HG02623 (cell line): ENCODE measurements at regions not wholly inside any gene's neighbourhood (a gene's known extent, or its start where the extent isn't known, plus 50 kb on each side); places are given as distances from the start of the nearest gene placed in this dataset.
"Not testable (repeated sequence)": the region's sequence is repeated elsewhere in the genome, so short reads cannot be mapped to it uniquely, and the experiment has no call there.

Experiments used
- ATAC-seq: cut with Tn5 transposase; IDR thresholded peaks from one replicate; pipeline ENCODE4 v1.9.1; 2021; ENCODE audit warnings: moderate library complexity; ENCODE audit not compliant: unreplicated experiment

GRCh38 chr6:21874372-21874771, 280.8 kb downstream of the SOX4 start:
- no peak for ATAC-seq

- ATAC-seq = not testable (repeated sequence)
These were observed 283.5 kb downstream of the SOX4 start for GRCh38 chr6:21877037-21877436.

- ATAC-seq = not testable (repeated sequence)
These were observed 286.7 kb downstream of the SOX4 start for GRCh38 chr6:21880249-21880648.

DNA sequence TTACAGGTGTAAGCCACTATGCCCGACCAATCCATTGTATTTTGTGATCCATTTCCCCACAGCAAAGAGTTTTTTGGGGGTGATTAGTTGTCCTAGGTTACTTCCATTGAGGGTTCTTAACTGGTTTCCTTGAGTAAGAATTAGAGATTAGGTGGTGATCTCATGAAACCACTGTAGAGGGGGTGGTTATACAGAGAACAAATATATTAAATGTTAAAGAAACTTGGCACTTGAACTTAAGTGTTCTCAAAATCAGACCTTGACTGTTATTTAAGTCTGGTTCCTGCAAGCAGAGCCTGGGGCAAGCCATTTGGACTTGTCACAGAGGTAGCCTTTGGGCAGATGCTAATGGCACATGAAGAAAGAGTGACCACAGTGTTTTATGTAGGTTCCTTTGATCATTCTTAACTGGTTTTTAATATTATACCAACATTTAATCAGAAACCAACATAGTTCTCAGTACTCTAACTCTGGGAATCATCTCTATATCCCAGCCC, 288.5 kb downstream of the SOX4 start:
- no peak for ATAC-seq

GRCh38 chr6:21883595-21884328, 290.2 kb downstream of the SOX4 start:
- ATAC-seq = no peak

GRCh38 chr6:21885111-21885510, 291.6 kb downstream of the SOX4 start:
- ATAC-seq = no peak

DNA sequence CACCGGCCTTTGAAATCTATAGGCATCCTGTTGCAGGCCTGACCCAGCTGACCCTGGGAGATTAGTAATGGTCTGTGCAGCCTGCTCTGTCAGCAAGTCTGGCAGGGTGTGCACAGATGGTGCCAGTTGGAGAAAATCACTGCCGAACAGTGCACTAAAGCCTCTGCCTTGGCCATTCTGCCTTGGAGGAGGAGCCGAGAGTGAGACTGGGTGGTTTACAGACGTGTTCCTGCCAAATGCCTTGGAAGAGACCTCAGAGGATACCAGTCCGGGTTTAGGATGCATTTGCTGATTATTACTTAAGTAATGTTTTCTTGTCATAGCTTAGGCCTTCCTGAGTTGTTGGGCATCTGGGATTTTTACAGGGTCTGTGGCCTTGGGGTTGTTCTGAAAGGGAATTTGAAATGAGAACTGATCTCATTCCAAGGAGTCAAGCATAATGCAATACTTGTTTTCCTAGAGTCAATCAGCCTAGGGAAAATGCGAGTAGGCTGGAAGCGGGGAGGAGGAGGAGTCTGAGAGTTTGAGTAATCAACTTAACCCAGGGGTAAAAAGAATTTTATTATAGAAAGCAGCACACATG, 292.1 kb downstream of the SOX4 start:
- no peak for ATAC-seq

DNA sequence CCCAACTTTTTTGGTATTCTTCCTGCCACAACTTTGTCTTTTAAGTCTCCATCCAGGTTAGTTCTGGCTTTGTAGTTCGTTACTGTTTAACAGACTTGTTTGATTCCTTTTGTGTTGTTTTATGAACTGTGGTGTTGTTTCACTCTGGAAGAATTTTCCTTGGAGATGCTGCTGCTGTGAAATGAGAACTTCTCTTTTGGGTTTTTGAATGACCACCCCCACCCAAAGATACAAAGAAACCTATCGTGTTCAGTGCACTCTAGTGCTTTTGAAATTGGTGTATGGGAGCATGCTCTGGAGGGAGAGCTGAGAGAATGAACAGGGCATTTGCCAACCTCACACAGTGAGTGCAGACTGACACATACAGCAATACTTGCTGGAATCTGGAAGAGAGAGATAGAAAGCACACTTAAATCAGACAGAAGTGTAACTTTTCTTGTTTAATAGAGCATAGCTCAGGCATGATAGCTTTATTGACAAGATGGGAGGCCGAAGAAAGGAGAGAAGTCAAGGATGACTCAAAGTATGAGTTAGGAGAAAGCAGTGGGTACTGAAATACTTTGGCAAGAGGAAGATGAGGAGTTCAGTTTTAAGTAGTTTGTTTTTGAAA, 293.1 kb downstream of the SOX4 start:
- ATAC-seq = no peak

- no peak for ATAC-seq
These were observed 294.0 kb downstream of the SOX4 start for GRCh38 chr6:21887231-21888185.

GRCh38 chr6:21891080-21891479, 297.5 kb downstream of the SOX4 start:
- no peak for ATAC-seq

- ATAC-seq = no peak
These were observed 300.2 kb downstream of the SOX4 start for GRCh38 chr6:21893793-21894192.

DNA sequence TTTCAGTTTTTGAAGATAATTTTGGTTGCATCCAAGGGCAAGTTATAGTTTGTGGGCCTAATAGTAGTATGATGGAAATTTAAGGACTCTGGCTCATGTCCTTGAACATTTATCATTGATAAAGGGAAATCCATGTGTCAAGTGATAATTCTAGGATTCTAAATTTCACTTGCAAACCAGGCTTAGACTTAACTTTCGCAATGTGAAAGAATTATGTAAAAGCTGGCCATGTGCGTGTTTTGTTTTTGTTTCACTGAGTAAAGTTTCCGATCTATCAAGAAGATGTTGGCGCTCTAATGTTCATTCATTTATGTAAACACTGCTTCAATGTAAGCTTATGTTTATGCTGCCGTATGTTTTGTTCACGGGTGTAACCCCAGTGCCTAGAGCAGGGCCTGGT, 302.0 kb downstream of the SOX4 start:
- ATAC-seq = no peak

GRCh38 chr6:21898107-21898796, 304.7 kb downstream of the SOX4 start:
- ATAC-seq = no peak

DNA sequence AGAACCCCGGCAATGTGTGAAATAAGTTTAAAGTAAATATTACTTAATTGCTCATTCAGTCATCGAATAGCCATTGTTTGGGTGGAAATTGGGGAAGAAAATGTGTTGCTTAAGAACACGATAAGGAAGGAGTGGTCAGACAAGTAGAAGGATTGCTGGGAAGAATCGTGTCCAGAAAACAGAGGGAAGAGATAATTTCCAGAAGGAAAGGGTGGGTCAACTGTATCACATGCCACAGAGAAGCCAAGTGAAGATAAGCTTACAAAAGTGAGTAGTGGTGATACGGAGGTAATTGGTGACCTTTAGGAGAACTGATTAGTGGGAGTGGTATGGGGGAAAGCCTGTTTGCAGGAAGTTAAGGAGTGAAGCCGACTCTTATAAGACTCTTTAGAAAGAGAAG, 306.2 kb downstream of the SOX4 start:
- ATAC-seq = no peak

DNA sequence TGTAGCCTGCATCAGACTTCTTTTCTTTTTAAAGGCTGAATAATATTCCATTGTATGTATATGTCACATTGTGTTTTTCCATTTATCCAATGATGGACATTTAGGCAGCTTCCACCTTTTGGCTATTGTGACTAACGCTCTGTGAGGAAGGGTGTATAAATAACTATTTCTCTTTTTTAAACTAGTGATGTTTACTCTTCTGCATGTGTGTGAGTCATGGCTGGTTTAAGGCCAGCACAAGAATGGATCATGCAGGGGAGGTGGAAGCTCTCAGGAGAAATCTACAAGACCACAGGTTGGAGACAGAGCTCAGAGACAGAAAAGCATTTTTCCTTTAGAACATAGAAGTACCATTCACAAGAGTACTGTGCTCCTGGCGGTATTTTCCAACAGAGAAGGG, 307.2 kb downstream of the SOX4 start:
- no peak for ATAC-seq

DNA sequence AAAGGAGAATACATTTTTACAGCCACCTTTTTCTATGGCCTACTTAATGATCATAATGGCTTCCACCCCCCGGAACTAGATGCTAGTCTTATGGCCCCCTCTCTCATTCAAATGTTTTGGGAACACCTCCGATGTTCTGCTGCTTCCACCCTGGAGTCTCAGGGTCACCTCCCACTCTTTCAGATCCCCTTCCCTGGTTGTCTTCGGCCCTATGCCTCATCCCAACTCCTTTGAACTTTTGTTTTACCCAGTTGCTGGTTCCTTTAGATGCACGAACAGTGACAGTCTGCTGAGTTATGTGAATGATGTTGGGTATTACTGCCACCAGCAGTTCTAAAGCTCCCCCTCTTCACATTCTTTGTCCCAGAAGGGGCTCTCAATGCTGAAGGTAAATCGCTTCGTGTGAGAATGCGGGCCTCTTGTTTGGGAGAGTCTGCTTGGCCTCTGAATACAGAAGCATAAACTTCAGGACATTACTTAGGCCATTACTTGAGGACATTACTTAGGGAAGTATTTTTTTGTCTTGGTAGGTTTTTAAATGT, 309.1 kb downstream of the SOX4 start:
- ATAC-seq = no peak

DNA sequence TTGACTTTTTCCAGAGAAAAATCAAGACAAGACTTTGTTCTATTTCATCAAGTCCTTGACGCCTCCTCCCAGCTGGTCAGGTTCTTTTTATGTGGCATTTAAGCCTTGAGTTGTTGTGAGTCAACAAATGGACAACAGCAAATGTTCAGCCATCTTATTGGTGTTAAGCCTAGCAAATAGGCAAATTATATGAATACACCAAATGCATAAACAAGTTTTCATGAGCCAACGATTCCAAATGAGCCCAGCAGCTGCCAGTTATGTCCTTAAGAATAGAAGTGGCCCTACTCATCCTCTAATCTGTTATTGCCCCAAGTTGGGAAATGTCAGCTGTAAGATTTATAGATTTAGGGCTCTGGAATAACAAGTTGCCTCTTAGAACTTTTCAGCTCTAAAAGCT, 312.0 kb downstream of the SOX4 start:
- ATAC-seq = no peak

DNA sequence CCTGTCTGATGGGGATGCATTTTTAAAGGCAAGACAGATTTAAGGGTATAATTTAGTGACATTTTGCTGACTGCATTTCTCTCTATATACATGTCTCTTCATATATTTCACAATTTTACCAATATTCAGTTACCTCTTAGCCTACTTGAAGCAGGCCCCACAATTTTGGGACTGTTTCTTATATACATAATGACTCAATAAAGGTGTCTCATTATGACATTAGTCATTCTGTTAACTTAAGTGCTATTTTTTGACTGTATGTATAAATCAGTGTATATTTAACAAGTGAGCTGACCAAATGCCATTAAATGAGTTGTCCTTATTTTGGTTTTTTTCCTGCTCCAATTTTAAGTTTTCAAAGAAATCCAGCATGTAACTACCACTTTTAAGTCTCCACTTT, 313.3 kb downstream of the SOX4 start:
- ATAC-seq = no peak

- no peak for ATAC-seq
These were observed 313.7 kb downstream of the SOX4 start for GRCh38 chr6:21907291-21907690.

GRCh38 chr6:21908161-21908848, 314.8 kb downstream of the SOX4 start:
- ATAC-seq = no peak
